GM12878 (cell line): ENCODE measurements at regions not wholly inside any gene's neighbourhood (a gene's known extent, or its start where the extent isn't known, plus 50 kb on each side); places are given as distances from the start of the nearest gene placed in this dataset.

Experiments
- ATAC-seq: fragments of 200-7000 bp; cut with Tn5 transposase; 3 replicates; pipeline ENCODE4 v1.9.1; 2020; ENCODE audit warnings: mild to moderate bottlenecking, moderate library complexity
- BruUV-seq: library from RNA; stranded (reverse); fragments of 400-500 nt; replicated peaks from 2 replicates; lab custom pipeline; 2021; lab: Mats Ljungman, UMichigan
- CTCF ChIA-PET: fragments of 300-600 bp; sonication (Branson Sonifier 250); formaldehyde crosslinking; extraction: SDS; loops from one replicate; lab custom pipeline; 2021; ENCODE audit warnings: inconsistent platforms; lab: Yijun Ruan, JAX
- POLR2A ChIA-PET: fragments of 350-600 bp; formaldehyde crosslinking; extraction: SDS; loops from one replicate; lab custom pipeline; 2021; ENCODE audit warnings: inconsistent platforms; lab: Charles Lee
- RAD21 ChIA-PET: fragments of 300-600 bp; sonication (Branson Sonifier 250); formaldehyde crosslinking; loops from one replicate; lab custom pipeline; 2023; ENCODE audit warnings: antibody characterized with exemption; ENCODE audit not compliant: unreplicated experiment; lab: Charles Lee
- SMC1A ChIA-PET: fragments of 300-600 bp; sonication (Branson Sonifier 250); formaldehyde crosslinking; loops from one replicate; lab custom pipeline; 2023; ENCODE audit not compliant: unreplicated experiment, uncharacterized antibody; lab: Charles Lee
- DNase-seq: peaks from one replicate; pipeline ENCODE4 v3.0.0-alpha.2; 2011; ENCODE audit warnings: low read depth, low spot score
- FAIRE-seq: peaks from 3 replicates; lab custom pipeline; 2011; peaks lifted over from hg19 to GRCh38; lab: Jason Lieb, UNC
- H2AFZ ChIP-seq: 2 replicates; pipeline ENCODE4 v1.6.0; 2011; ENCODE audit warnings: low read depth, low read length, control low read depth; ENCODE audit not compliant: control insufficient read depth
- H3K27ac ChIP-seq: 2 replicates; pipeline ENCODE4 v1.5.1; 2011; ENCODE audit warnings: control low read depth; ENCODE audit not compliant: control insufficient read depth, insufficient read depth
- H3K27me3 ChIP-seq, 2 experiments: replicated peaks in 1 of 2; 2 replicates each; pipeline versions ENCODE4 v1.6.0 to v1.6.1; 2011; ENCODE audit warnings: low read length in 1 of 2; ENCODE audit not compliant: control insufficient read depth in 2 of 2, insufficient read depth in 2 of 2
- H3K36me3 ChIP-seq, 2 experiments: 2 replicates each; pipeline ENCODE4 v1.5.1; 2011; ENCODE audit warnings: low read length in 1 of 2; ENCODE audit not compliant: control insufficient read depth in 2 of 2, insufficient read depth in 2 of 2
- H3K4me1 ChIP-seq: 2 replicates; pipeline ENCODE4 v1.6.1; 2011; ENCODE audit warnings: mild to moderate bottlenecking, low read length, moderate library complexity, mixed read lengths; ENCODE audit not compliant: control insufficient read depth, insufficient read depth
- H3K4me2 ChIP-seq: 2 replicates; pipeline ENCODE4 v1.6.0; 2011; ENCODE audit warnings: control low read depth; ENCODE audit not compliant: control insufficient read depth, insufficient read depth
- H3K4me3 ChIP-seq: fragments of 200-600 bp; sonication (generic); 2 replicates; pipeline ENCODE4 v1.5.1; 2016
- H3K79me2 ChIP-seq: 2 replicates; pipeline ENCODE4 v1.6.0; 2011; ENCODE audit warnings: low read length; ENCODE audit not compliant: control insufficient read depth, insufficient read depth
- H3K9ac ChIP-seq: 2 replicates; pipeline ENCODE4 v1.8.0; 2011; ENCODE audit warnings: low read length, control low read depth, mixed read lengths; ENCODE audit not compliant: control insufficient read depth, insufficient read depth
- H3K9me3 ChIP-seq: replicated peaks from 3 replicates; pipeline ENCODE4 v1.5.1; 2011; ENCODE audit warnings: mild to moderate bottlenecking, low read length; ENCODE audit not compliant: control insufficient read depth, insufficient read depth
- H4K20me1 ChIP-seq: 2 replicates; pipeline ENCODE4 v1.6.0; 2011; ENCODE audit not compliant: control insufficient read depth, insufficient read depth
- DPF2 ChIP-seq: fragments of 450-650 bp; IDR thresholded peaks from 2 replicates; pipeline ENCODE4 v1.6.1; 2017; ENCODE audit warnings: mild to moderate bottlenecking
- ETV6 ChIP-seq, 2 experiments: fragments of 450-650 bp in 1 of 2; IDR thresholded peaks in 1 of 2; conservative IDR thresholded peaks in 1 of 2; 2 replicates each; pipeline ENCODE4 v1.6.1; 2014; ENCODE audit warnings: antibody characterized with exemption in 1 of 2, borderline replicate concordance in 1 of 2, low read depth in 1 of 2, mild to moderate bottlenecking in 1 of 2, moderate library complexity in 1 of 2
- NFYB ChIP-seq: IDR thresholded peaks from 2 replicates; pipeline ENCODE4 v1.6.1; 2011; ENCODE audit warnings: low read depth, mild to moderate bottlenecking, low read length, improper control_type of control experiment, moderate library complexity; ENCODE audit not compliant: insufficient read depth
- NR2C1 ChIP-seq: fragments of 450-650 bp; IDR thresholded peaks from 2 replicates; pipeline ENCODE4 v1.6.1; 2017; ENCODE audit warnings: antibody characterized with exemption, mild to moderate bottlenecking, moderate library complexity
- PML ChIP-seq: IDR thresholded peaks from 2 replicates; pipeline ENCODE4 v1.6.1; 2012; ENCODE audit warnings: low read length, inconsistent platforms
- POLR2AphosphoS5 ChIP-seq: IDR thresholded peaks from 2 replicates; pipeline ENCODE4 v1.6.1; 2011; ENCODE audit warnings: mild to moderate bottlenecking, low read length, inconsistent platforms
- RUNX3 ChIP-seq: IDR thresholded peaks from 2 replicates; pipeline ENCODE4 v1.6.1; 2012; ENCODE audit warnings: low read length, inconsistent platforms
- SPI1 ChIP-seq: IDR thresholded peaks from 2 replicates; pipeline ENCODE4 v1.6.1; 2011; ENCODE audit warnings: low read depth, mild to moderate bottlenecking, low read length, moderate library complexity, borderline replicate concordance; ENCODE audit not compliant: insufficient read depth
- SREBF1 ChIP-seq: IDR thresholded peaks from 2 replicates; pipeline ENCODE4 v1.6.1; 2012; ENCODE audit warnings: mild to moderate bottlenecking, low read length
- STAT1 ChIP-seq: fragments of 450-650 bp; conservative IDR thresholded peaks from 2 replicates; pipeline ENCODE4 v1.6.1; 2014; ENCODE audit warnings: antibody characterized with exemption, mild to moderate bottlenecking
- ZNF207 ChIP-seq: fragments of 450-650 bp; IDR thresholded peaks from 2 replicates; pipeline ENCODE4 v1.6.1; 2014; ENCODE audit warnings: antibody characterized with exemption, mild to moderate bottlenecking, borderline replicate concordance
- WGBS: methylation state at CpG from one replicate; pipeline ENCODE4 v1.1.6; 2016; ENCODE audit warnings: low lambda C conversion rate; ENCODE audit not compliant: insufficient replicate concordance, insufficient coverage; ENCODE audit errors: missing lambda C conversion rate; 5-methylcytosine and 5-hydroxymethylcytosine counted together
- in situ Hi-C: fragments of 300-500 bp; cut with MboI; formaldehyde crosslinking; loops from 9 replicates; pipeline ENCODE4 v1.14.3; 2018; ENCODE audit warnings: mixed read lengths
- intact Hi-C: fragments of 100-400 bp; cut with micrococcal nuclease; formaldehyde crosslinking; loops from one replicate; pipeline ENCODE4 v1.14.2; 2022; ENCODE audit not compliant: unreplicated experiment
- TF ChIP-seq, protein P1 (sequence below): IDR thresholded peaks from 2 replicates; pipeline ENCODE4 v1.6.1; 2012; ENCODE audit warnings: low read depth, low read length, improper control_type of control experiment
- TF ChIP-seq, protein P2 (sequence below): fragments of 450-650 bp; conservative IDR thresholded peaks from 2 replicates; pipeline ENCODE4 v1.6.1; 2017; ENCODE audit warnings: mild to moderate bottlenecking, moderate library complexity
- TF ChIP-seq, protein P3 (sequence below): IDR thresholded peaks from 2 replicates; pipeline ENCODE4 v1.6.1; 2012; ENCODE audit warnings: mild to moderate bottlenecking, low read depth, low read length
- TF ChIP-seq, protein P4 (sequence below): IDR thresholded peaks from 2 replicates; pipeline ENCODE4 v1.6.1; 2012; ENCODE audit warnings: low read depth, low read length, improper control_type of control experiment
- TF ChIP-seq, protein P5 (sequence below), 3 experiments: IDR thresholded peaks in 2 of 3; conservative IDR thresholded peaks in 1 of 3; 2 replicates each; pipeline ENCODE4 v1.5.1; 2011; ENCODE audit warnings: low read depth in 3 of 3, low read length in 3 of 3, mild to moderate bottlenecking in 3 of 3, control low read depth in 2 of 3, moderate library complexity in 2 of 3, inconsistent platforms in 1 of 3, mixed read lengths in 1 of 3; ENCODE audit not compliant: control insufficient read depth in 2 of 3, insufficient read depth in 1 of 3; ENCODE audit errors: extremely low read depth in 1 of 3

DNA sequence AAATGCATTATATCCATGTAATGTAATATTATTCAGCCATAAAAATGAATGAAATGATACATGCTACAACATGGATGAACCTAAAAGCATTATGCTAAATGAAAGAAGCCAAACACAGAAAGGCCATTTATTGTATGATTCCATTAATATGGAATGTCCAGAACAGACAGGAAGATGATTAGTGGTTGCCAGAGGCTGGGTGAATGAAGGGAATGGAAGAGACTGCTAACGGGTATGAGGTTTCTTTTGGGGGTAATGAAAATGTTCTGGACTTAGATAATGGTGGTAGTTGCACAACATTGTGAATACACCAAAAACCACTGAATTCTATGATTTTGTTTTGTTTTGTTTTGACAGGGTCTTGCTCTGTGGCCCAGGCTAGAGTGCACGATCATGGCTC lies 61.6 kb upstream of the MAP4 start:
- no peak overlapping the region for H3K9ac ChIP-seq
- H3K27me3 ChIP-seq = no peaks in the 10 kb centered on the region
- CTCF ChIA-PET = no interaction called here
- no peak overlapping the region for H3K27ac ChIP-seq
- peaks cover 0 to 2% of the 10 kb centered on the region in 2 experiments; a peak in 1 of 4 replicates for H3K36me3 ChIP-seq
- no peaks in the 10 kb centered on the region for H4K20me1 ChIP-seq
- H3K9me3 ChIP-seq = no peaks in the 10 kb centered on the region
- H3K4me1 ChIP-seq = no peaks in the 10 kb centered on the region
- no peak for FAIRE-seq
- ATAC-seq = no peak
- DNase-seq = no peak
- SMC1A ChIA-PET = no interaction called here
- peaks cover 63% of the 10 kb centered on the region for H3K79me2 ChIP-seq
- 77% methylated on average over 2 of the region's 2 CpGs for WGBS
- intact Hi-C loops = no loop called here
- in situ Hi-C loops = no loop called here
- H3K4me2 ChIP-seq = no peak overlapping the region
- RAD21 ChIA-PET = no interaction called here
- H2AFZ ChIP-seq = no peak overlapping the region
- POLR2A ChIA-PET = no interaction called here
- TSS peak; percentile 15 for BruUV-seq
- no peak overlapping the region for H3K4me3 ChIP-seq
- TF ChIP-seq NR2C1 (no peak), RUNX3 (no peak), ZNF207 (no peak), SREBF1 (no peak), NFYB (no peak), STAT1 (no peak), ETV6 (conservative IDR thresholded peaks at IDR 0.05 in 1 of 2, IDR thresholded peaks at IDR 0.05 in 1 of 2; ENCODE audit: borderline replicate concordance in 1 of 2, low read depth in 1 of 2) (no peak), POLR2AphosphoS5 (no peak), PML (no peak), DPF2 (no peak), SPI1 (no peak)
- TF ChIP-seq, protein P1, sequence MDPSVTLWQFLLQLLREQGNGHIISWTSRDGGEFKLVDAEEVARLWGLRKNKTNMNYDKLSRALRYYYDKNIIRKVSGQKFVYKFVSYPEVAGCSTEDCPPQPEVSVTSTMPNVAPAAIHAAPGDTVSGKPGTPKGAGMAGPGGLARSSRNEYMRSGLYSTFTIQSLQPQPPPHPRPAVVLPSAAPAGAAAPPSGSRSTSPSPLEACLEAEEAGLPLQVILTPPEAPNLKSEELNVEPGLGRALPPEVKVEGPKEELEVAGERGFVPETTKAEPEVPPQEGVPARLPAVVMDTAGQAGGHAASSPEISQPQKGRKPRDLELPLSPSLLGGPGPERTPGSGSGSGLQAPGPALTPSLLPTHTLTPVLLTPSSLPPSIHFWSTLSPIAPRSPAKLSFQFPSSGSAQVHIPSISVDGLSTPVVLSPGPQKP = no peak
- TF ChIP-seq, protein P2, sequence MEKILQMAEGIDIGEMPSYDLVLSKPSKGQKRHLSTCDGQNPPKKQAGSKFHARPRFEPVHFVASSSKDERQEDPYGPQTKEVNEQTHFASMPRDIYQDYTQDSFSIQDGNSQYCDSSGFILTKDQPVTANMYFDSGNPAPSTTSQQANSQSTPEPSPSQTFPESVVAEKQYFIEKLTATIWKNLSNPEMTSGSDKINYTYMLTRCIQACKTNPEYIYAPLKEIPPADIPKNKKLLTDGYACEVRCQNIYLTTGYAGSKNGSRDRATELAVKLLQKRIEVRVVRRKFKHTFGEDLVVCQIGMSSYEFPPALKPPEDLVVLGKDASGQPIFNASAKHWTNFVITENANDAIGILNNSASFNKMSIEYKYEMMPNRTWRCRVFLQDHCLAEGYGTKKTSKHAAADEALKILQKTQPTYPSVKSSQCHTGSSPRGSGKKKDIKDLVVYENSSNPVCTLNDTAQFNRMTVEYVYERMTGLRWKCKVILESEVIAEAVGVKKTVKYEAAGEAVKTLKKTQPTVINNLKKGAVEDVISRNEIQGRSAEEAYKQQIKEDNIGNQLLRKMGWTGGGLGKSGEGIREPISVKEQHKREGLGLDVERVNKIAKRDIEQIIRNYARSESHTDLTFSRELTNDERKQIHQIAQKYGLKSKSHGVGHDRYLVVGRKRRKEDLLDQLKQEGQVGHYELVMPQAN = no peak
- TF ChIP-seq, protein P3, sequence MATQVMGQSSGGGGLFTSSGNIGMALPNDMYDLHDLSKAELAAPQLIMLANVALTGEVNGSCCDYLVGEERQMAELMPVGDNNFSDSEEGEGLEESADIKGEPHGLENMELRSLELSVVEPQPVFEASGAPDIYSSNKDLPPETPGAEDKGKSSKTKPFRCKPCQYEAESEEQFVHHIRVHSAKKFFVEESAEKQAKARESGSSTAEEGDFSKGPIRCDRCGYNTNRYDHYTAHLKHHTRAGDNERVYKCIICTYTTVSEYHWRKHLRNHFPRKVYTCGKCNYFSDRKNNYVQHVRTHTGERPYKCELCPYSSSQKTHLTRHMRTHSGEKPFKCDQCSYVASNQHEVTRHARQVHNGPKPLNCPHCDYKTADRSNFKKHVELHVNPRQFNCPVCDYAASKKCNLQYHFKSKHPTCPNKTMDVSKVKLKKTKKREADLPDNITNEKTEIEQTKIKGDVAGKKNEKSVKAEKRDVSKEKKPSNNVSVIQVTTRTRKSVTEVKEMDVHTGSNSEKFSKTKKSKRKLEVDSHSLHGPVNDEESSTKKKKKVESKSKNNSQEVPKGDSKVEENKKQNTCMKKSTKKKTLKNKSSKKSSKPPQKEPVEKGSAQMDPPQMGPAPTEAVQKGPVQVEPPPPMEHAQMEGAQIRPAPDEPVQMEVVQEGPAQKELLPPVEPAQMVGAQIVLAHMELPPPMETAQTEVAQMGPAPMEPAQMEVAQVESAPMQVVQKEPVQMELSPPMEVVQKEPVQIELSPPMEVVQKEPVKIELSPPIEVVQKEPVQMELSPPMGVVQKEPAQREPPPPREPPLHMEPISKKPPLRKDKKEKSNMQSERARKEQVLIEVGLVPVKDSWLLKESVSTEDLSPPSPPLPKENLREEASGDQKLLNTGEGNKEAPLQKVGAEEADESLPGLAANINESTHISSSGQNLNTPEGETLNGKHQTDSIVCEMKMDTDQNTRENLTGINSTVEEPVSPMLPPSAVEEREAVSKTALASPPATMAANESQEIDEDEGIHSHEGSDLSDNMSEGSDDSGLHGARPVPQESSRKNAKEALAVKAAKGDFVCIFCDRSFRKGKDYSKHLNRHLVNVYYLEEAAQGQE = no peak
- TF ChIP-seq, protein P4, sequence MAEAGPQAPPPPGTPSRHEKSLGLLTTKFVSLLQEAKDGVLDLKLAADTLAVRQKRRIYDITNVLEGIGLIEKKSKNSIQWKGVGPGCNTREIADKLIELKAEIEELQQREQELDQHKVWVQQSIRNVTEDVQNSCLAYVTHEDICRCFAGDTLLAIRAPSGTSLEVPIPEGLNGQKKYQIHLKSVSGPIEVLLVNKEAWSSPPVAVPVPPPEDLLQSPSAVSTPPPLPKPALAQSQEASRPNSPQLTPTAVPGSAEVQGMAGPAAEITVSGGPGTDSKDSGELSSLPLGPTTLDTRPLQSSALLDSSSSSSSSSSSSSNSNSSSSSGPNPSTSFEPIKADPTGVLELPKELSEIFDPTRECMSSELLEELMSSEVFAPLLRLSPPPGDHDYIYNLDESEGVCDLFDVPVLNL = no peak
- TF ChIP-seq, protein P5, sequence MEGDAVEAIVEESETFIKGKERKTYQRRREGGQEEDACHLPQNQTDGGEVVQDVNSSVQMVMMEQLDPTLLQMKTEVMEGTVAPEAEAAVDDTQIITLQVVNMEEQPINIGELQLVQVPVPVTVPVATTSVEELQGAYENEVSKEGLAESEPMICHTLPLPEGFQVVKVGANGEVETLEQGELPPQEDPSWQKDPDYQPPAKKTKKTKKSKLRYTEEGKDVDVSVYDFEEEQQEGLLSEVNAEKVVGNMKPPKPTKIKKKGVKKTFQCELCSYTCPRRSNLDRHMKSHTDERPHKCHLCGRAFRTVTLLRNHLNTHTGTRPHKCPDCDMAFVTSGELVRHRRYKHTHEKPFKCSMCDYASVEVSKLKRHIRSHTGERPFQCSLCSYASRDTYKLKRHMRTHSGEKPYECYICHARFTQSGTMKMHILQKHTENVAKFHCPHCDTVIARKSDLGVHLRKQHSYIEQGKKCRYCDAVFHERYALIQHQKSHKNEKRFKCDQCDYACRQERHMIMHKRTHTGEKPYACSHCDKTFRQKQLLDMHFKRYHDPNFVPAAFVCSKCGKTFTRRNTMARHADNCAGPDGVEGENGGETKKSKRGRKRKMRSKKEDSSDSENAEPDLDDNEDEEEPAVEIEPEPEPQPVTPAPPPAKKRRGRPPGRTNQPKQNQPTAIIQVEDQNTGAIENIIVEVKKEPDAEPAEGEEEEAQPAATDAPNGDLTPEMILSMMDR (IDR thresholded peaks at IDR 0.05 in 2 of 3, conservative IDR thresholded peaks at IDR 0.05 in 1 of 3; ENCODE audit: control insufficient read depth in 2 of 3, extremely low read depth in 1 of 3, insufficient read depth in 1 of 3, low read depth in 3 of 3, low read length in 3 of 3) = no peak
